ENCODE measurements at regions not wholly inside any gene's neighbourhood (a gene's known extent, or its start where the extent isn't known, plus 50 kb on each side); places are given as distances from the start of the nearest gene placed in this dataset.

GRCh38 chr6:112504621-112505020 lies 157.5 kb downstream of the RFPL4B start (continued):
- TF ChIP-seq EP300 (IDR thresholded peaks at IDR 0.05) = no peak
- TF ChIP-seq HEYL (CRISPR knock-in tag; IDR thresholded peaks at IDR 0.05) = no peak
- TF ChIP-seq EHMT2 (IDR thresholded peaks at IDR 0.05; ENCODE audit: low read depth) = no peak
- no peak for TF ChIP-seq TP53 (CRISPR knock-in tag; IDR thresholded peaks at IDR 0.05)
- TF ChIP-seq ZSCAN20 (CRISPR knock-in tag; IDR thresholded peaks at IDR 0.05) = no peak

GRCh38 chr6:112511441-112511840 lies 164.3 kb downstream of the RFPL4B start:
- no peak for FAIRE-seq
- Histone ChIP-seq H3K4me2 (no peak overlapping the region), H3K9me3 (no peaks in the 10 kb centered on the region), H3K4me1 (no peaks in the 10 kb centered on the region), H3K4me3 (no peak overlapping the region), H3K27ac (no peak overlapping the region)
- no peak for ATAC-seq
- ChIA-PET POLR2A (no interaction called here), CTCF (interaction anchor here (1.2 kb wide), 1 partner anchor 268 kb away, joined by 3 read pairs; no protein-coding TSS in a partner anchor)
- DNase-seq (ENCODE audit: low read depth in 1 of 2, low spot score in 1 of 2) = no peak
- TF ChIP-seq BHLHE40 (IDR thresholded peaks at IDR 0.05; ENCODE audit: low read depth, low read length) (no peak), CBX2 (IDR thresholded peaks at IDR 0.05; ENCODE audit: borderline replicate concordance, low read depth) (no peak), USF2 (IDR thresholded peaks at IDR 0.05) (no peak), MAFK (IDR thresholded peaks at IDR 0.05; ENCODE audit: partially characterized antibody) (no peak), RNF2 (IDR thresholded peaks at IDR 0.05; ENCODE audit: borderline replicate concordance, low read depth) (no peak), NPAS2 (CRISPR knock-in tag; IDR thresholded peaks at IDR 0.05; ENCODE audit: borderline replicate concordance) (no peak), MYC (IDR thresholded peaks at IDR 0.05; ENCODE audit: borderline replicate concordance, low read length) (no peak), ZFP36 (IDR thresholded peaks at IDR 0.05; ENCODE audit: borderline replicate concordance, partially characterized antibody) (no peak), HOXB5 (CRISPR knock-in tag; IDR thresholded peaks at IDR 0.05) (no peak), MAX (IDR thresholded peaks at IDR 0.05) (no peak), POLR2A (IDR thresholded peaks at IDR 0.05; ENCODE audit: low read length) (no peak), FOXS1 (CRISPR knock-in tag; IDR thresholded peaks at IDR 0.05) (no peak), ZSCAN20 (CRISPR knock-in tag; IDR thresholded peaks at IDR 0.05) (no peak)
- 58% methylated on average over 1 of the region's 1 CpG for WGBS (ENCODE audit: missing lambda C conversion rate)

DNA sequence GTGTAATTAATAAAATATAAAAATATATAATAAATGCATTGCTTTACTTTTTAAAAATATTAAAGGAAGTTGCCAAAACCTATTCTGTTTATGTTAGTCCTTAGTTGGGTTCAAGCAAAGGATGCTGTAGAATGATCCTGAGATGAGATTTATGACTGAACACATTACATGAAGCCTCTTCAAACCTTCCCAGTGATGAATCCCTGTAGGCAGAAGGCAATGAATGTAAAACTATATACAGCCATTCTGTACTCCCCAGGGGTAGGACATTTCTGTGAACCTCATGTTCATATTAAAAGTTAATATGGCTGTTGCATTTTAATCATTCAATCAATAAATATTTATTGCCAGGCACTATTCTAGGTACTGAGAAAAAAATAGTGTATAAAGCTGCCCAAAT lies 166.0 kb downstream of the RFPL4B start:
- Histone ChIP-seq H3K9me3 (no peaks in the 10 kb centered on the region), H3K4me3 (no peak overlapping the region), H3K4me2 (no peak overlapping the region), H3K27ac (no peak overlapping the region), H3K4me1 (no peaks in the 10 kb centered on the region)
- CTCF ChIA-PET = no interaction called here
- TF ChIP-seq PHF8 (IDR thresholded peaks at IDR 0.05; ENCODE audit: borderline replicate concordance, low read depth) = no peak
- no peak for ATAC-seq
- POLR2A ChIA-PET = no interaction called here
- no peak for FAIRE-seq
- DNase-seq (ENCODE audit: low read depth in 1 of 2, low spot score in 1 of 2) = no peak

DNA sequence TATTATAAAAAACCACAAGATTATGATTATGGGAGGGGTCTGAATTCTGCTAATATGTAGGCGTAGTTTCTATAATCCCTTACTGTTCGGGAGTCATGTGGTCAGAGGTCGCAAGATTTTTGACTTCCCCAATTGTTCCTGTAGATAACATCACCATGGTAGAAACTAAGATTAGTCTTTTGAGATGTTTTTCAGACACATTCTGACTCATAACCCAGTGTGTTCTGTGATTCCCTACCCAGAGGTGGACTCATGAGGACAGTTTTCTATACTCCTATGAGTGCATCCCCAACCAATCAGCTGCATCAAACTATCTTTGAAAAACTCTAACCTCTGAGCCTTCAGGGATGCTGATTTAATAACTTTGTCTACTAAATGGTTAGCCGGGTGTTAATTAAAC lies 175.5 kb downstream of the RFPL4B start:
- H3K4me2 ChIP-seq = no peak overlapping the region
- FAIRE-seq (no peak), DNase-seq (ENCODE audit: low read depth in 1 of 2, low spot score in 1 of 2) (no peak), ATAC-seq (no peak)
- CTCF ChIA-PET = no interaction called here
- TF ChIP-seq POLR2A (IDR thresholded peaks at IDR 0.05; ENCODE audit: low read length) = no peak
- TF ChIP-seq HDAC2 (IDR thresholded peaks at IDR 0.05) = no peak
- no peak for TF ChIP-seq NR3C1 (IDR thresholded peaks at IDR 0.05)
- TF ChIP-seq HOXB13 (CRISPR knock-in tag; IDR thresholded peaks at IDR 0.05; ENCODE audit: low read depth) = no peak
- no peak for TF ChIP-seq RAD21 (conservative IDR thresholded peaks at IDR 0.05 in 1 of 2, IDR thresholded peaks at IDR 0.05 in 1 of 2)
- TF ChIP-seq RCOR1 (IDR thresholded peaks at IDR 0.05; ENCODE audit: low read depth, low read length) = no peak
- H3K9me3 ChIP-seq = no peaks in the 10 kb centered on the region
- no peak overlapping the region for H3K27ac ChIP-seq
- H3K4me3 ChIP-seq = no peak overlapping the region
- POLR2A ChIA-PET = no interaction called here
- H3K4me1 ChIP-seq = no peaks in the 10 kb centered on the region
- WGBS (ENCODE audit: missing lambda C conversion rate) = 52% methylated on average over 4 of the region's 4 CpGs

All from A549 (cell line).